Naive B cell (primary cell): ENCODE measurements at regions not wholly inside any gene's neighbourhood (a gene's known extent, or its start where the extent isn't known, plus 50 kb on each side); places are given as distances from the start of the nearest gene placed in this dataset.

Experiments
- ATAC-seq, 2 donors: fragments of 150-1000 bp; cut with Tn5 transposase; 2 replicates each; pipeline ENCODE4 v1.10.0; 2021; ENCODE audit warnings: low read depth in 2 of 2, mild to moderate bottlenecking in 2 of 2, moderate library complexity in 2 of 2
- DNase-seq: peaks from one replicate; pipeline ENCODE4 v3.0.0; 2022
- H3K27ac Mint-ChIP-seq, 6 donors: one replicate each; pipeline ENCODE4 v1.8.0; 2020 to 2022; ENCODE audit warnings: mild to moderate bottlenecking in 6 of 6, mixed read lengths in 6 of 6, moderate library complexity in 5 of 6, inconsistent platforms in 2 of 6
- H3K27me3 Mint-ChIP-seq, 3 donors: one replicate each; pipeline ENCODE4 v1.8.0; 2021 to 2022; ENCODE audit warnings: mixed read lengths in 3 of 3, mild to moderate bottlenecking in 1 of 3
- H3K36me3 Mint-ChIP-seq, 2 donors: one replicate each; pipeline ENCODE4 v1.8.0; 2020 to 2022; ENCODE audit warnings: mixed read lengths in 2 of 2, inconsistent platforms in 1 of 2, mild to moderate bottlenecking in 1 of 2
- H3K4me1 Mint-ChIP-seq, 3 donors: one replicate each; pipeline ENCODE4 v1.8.0; 2020 to 2022; ENCODE audit warnings: mixed read lengths in 3 of 3, inconsistent platforms in 1 of 3, mild to moderate bottlenecking in 1 of 3, moderate library complexity in 1 of 3
- H3K4me3 Mint-ChIP-seq, 8 donors: one replicate each; pipeline ENCODE4 v1.8.0; 2020 to 2022; ENCODE audit warnings: mild to moderate bottlenecking in 8 of 8, mixed read lengths in 8 of 8, moderate library complexity in 8 of 8, inconsistent platforms in 2 of 8
- H3K9me3 Mint-ChIP-seq, 7 donors: one replicate each; pipeline ENCODE4 v1.8.0; 2020 to 2022; ENCODE audit warnings: mixed read lengths in 7 of 7, mild to moderate bottlenecking in 5 of 7, inconsistent platforms in 2 of 7, moderate library complexity in 1 of 7

DNA sequence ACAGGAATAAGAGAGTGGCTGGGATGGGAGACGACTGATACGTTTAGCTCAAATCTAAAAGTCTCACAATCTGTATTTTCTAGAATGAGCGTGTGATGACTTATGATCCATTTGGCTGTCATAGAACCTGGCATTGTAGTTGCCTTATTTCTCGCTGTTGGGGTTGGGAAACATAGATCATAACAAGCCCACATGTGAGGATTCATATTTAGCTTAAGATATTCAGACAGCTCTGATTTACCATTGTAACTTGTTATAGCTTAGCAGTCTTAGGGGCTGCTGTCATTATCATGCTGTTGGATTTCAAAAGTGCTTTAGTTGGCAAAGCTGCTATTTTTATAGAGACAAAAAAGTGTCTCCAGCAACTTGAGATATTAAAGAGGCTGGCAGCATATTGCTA is 871.3 kb downstream of the ZPLD1 start:
- H3K27me3 Mint-ChIP-seq = no peaks in the 10 kb centered on the region
- no peak overlapping the region for H3K4me3 Mint-ChIP-seq
- no peaks in the 10 kb centered on the region for H3K36me3 Mint-ChIP-seq
- H3K27ac Mint-ChIP-seq = no peak overlapping the region
- H3K4me1 Mint-ChIP-seq = no peaks in the 10 kb centered on the region
- ATAC-seq = no peak
- H3K9me3 Mint-ChIP-seq = peaks cover 0 to 7% (median 0%) of the 10 kb centered on the region in 7 donors
- no peak for DNase-seq

DNA sequence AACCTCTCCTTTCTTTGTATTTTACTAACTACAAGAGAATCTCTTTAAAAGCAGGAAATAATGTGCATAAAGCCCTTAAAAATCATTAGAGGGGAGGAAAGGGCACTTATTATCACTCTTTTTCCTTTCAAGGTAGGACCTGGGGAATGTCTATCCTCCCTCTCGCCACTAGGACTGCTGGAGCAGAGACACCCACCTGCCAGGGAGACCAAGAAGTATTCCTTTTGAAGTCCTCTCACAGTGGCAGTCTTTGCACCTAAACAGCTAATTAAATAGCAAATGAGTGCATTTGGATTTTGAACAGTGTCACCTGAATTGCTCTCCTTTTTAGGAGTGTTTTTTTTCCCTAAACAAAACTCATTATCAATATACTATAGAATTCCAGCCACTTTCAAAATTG is 874.1 kb downstream of the ZPLD1 start:
- H3K36me3 Mint-ChIP-seq = no peaks in the 10 kb centered on the region
- H3K9me3 Mint-ChIP-seq = no peaks in the 10 kb centered on the region
- H3K4me3 Mint-ChIP-seq = no peak overlapping the region
- no peak overlapping the region for H3K27ac Mint-ChIP-seq
- ATAC-seq (no peak), DNase-seq (no peak)
- H3K27me3 Mint-ChIP-seq = no peaks in the 10 kb centered on the region
- H3K4me1 Mint-ChIP-seq = no peaks in the 10 kb centered on the region

DNA sequence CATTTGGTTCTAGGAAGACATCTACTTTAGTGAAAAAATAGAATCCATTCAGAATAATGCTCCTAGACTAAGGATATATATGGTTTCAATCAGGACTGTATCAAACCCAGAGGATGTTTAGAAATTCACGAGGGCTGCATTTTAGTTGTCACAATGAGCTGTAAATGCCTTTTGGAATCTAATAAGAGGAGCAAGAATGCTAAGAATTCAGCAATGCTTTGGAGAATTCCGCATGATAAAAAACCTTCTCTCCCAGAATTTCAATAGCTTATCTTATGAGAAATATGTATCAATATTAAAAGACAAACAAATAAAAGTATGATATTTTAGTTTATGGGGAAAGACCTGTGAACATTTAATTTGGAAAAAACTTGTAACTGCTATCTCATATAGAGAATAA is 885.1 kb downstream of the ZPLD1 start:
- H3K36me3 Mint-ChIP-seq = no peaks in the 10 kb centered on the region

DNA sequence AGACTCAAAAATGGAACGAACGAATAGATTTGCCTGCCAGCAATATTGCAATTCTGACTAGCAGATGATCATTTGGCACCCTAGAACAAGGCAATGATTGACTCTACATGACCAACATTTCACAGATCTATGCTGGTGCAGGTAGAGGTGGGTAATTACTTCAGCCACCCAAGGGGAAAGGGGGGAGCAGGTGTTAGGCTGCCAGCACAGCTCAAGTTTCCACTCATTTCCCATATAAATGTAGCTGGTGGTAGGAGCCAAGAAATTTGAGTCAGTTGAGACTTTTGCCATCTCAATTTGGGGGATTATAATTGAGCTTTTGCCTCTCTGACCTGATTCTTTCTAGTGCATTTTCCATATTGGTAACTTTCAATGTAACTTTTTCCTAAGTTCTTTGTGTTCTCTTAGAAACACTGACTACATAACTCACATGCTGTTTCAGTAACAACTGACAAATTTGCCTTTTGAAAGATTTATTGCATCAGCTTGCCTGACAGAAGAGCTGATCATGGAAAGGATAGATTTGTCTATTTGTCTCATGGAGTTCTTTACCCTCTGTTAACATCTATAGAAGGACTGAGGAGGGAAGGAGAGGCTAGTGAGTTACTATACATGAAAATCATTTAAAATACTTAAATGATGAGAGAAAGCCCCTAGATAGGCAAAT is 902.5 kb downstream of the ZPLD1 start:
- Mint-ChIP-seq H3K4me3 (no peak overlapping the region), H3K27ac (no peak overlapping the region), H3K27me3 (no peaks in the 10 kb centered on the region), H3K36me3 (no peaks in the 10 kb centered on the region), H3K4me1 (no peaks in the 10 kb centered on the region), H3K9me3 (peaks cover 0 to 4% (median 0%) of the 10 kb centered on the region in 7 donors)
- DNase-seq (no peak), ATAC-seq (no peak)

More for the DNA sequence above, 885.1 kb downstream of the ZPLD1 start:
- Mint-ChIP-seq H3K4me3 (no peak overlapping the region), H3K4me1 (no peaks in the 10 kb centered on the region), H3K27me3 (no peaks in the 10 kb centered on the region), H3K27ac (no peak overlapping the region), H3K9me3 (peaks cover 0 to 18% (median 0%) of the 10 kb centered on the region in 7 donors)
- ATAC-seq (no peak), DNase-seq (no peak)

DNA sequence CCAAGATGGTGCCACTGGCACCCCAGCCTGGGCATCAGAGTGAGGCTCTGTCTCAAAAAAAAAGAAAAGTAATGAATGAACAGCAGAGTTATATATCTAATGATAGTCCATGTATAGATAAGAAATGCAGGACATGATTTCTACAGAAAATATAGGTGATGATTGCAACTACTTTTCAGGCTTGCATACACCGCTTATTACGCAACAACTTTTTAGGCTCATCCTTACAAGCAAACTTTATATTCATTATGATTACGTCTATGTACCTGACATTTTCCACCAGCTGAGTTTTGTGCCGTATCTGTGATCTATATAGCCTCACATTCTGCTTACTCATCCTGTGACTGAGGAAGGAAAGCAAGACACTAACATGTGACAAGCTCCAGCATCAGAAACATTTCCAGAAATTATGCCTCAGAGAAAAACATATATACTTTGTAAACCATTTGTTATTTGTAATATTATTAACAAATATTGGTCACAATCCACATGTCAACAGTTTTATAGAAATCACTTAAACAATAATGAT is 906.3 kb downstream of the ZPLD1 start:
- Mint-ChIP-seq H3K27me3 (no peaks in the 10 kb centered on the region), H3K27ac (no peak overlapping the region), H3K36me3 (no peaks in the 10 kb centered on the region), H3K9me3 (no peaks in the 10 kb centered on the region), H3K4me3 (no peak overlapping the region), H3K4me1 (no peaks in the 10 kb centered on the region)
- DNase-seq (no peak), ATAC-seq (no peak)

DNA sequence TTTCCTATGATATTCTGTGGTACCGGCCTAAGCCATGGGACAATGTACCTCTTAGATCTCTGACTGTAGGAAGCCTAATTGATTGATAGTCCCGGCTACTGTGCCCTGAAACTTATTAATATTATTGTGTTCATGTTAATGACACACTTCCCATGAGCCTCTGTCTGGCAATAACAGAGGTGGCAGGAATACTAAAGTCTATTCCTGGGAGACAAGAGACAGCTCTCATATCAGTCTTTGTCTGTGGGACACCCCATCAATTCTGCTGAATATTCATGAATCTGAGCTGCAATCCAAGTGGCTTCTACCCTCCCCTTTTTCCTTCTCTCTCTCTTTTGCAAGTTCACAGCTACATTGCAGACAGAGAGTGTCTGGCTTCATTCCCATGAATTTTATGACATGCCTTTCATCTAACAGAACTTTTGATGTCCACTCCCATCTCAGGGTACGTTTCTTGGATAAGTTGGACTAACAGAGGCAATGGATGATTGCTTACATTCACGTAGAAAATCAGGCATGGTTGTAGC is 907.5 kb downstream of the ZPLD1 start:
- ATAC-seq (no peak), DNase-seq (no peak)
- Mint-ChIP-seq H3K36me3 (no peaks in the 10 kb centered on the region), H3K4me1 (no peaks in the 10 kb centered on the region), H3K27ac (no peak overlapping the region), H3K27me3 (no peaks in the 10 kb centered on the region), H3K9me3 (no peaks in the 10 kb centered on the region), H3K4me3 (no peak overlapping the region)

DNA sequence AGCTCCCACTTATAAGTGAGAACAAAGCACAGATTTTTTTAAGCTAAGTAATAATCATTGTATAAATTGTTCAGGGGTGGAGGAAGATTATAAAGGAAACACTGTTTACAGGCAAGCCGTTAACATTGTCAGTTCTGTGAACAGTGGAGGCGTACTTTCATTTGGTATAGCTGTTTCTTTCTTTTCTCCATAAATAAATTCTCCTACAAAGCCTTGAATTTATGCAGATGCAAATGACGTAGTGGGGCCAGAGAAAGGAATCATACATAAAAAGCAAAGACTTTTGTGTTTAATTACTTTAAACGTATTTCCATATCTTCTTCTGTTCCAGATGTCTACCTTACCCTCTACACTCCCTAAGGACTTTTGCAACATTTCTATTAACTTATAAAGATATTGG is 914.9 kb downstream of the ZPLD1 start:
- ATAC-seq = no peak
- Mint-ChIP-seq H3K4me3 (no peak overlapping the region), H3K27me3 (no peaks in the 10 kb centered on the region)

DNA sequence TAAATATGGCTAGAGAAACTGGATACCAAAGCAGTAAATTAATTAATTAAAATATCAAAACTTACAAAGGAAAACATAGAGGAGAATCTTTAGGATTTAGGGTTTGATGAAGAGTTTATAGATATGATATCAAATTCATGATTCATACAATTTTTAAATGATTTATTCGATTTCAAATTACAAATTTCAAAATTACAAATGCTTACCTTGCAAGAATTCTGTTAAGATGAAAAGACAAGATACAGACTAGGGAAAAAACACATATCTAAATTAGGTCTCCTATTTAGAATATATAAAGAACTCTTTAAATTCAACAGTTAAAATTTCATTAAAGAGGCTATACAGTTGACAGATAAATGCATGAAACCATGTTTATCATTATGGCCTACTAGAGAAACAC is 930.7 kb downstream of the ZPLD1 start:
- DNase-seq (no peak), ATAC-seq (no peak)
- Mint-ChIP-seq H3K36me3 (no peaks in the 10 kb centered on the region), H3K27me3 (no peaks in the 10 kb centered on the region), H3K4me1 (no peaks in the 10 kb centered on the region), H3K4me3 (no peak overlapping the region), H3K9me3 (peaks cover 0 to 8% (median 2%) of the 10 kb centered on the region in 7 donors), H3K27ac (no peak overlapping the region)

More for the DNA sequence above, 914.9 kb downstream of the ZPLD1 start:
- H3K36me3 Mint-ChIP-seq = no peaks in the 10 kb centered on the region
- no peak overlapping the region for H3K27ac Mint-ChIP-seq
- DNase-seq = no peak
- no peaks in the 10 kb centered on the region for H3K4me1 Mint-ChIP-seq
- no peaks in the 10 kb centered on the region for H3K9me3 Mint-ChIP-seq

DNA sequence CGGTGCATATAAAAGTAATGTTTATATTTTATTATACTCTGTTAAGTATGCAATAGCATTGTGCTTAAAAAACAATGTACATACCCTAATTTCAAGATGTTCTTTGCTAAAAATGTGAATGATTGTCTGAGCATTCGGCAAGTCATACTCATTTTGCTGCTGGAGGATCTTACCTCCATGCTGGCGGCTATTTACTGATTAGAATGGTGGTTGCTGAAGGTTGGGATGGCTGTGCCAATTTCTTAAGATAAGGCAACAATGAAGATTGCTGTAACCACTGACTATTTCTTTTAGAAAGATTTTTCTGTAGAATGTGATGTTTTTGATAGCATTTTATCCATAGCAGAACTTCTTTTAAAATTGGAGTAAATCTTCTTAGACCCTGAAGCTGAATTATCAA is 932.7 kb downstream of the ZPLD1 start:
- no peak for ATAC-seq
- Mint-ChIP-seq H3K27ac (no peak overlapping the region), H3K27me3 (no peaks in the 10 kb centered on the region), H3K9me3 (peaks cover 0 to 9% (median 2%) of the 10 kb centered on the region in 7 donors), H3K4me3 (no peak overlapping the region), H3K4me1 (no peaks in the 10 kb centered on the region), H3K36me3 (no peaks in the 10 kb centered on the region)
- no peak for DNase-seq

DNA sequence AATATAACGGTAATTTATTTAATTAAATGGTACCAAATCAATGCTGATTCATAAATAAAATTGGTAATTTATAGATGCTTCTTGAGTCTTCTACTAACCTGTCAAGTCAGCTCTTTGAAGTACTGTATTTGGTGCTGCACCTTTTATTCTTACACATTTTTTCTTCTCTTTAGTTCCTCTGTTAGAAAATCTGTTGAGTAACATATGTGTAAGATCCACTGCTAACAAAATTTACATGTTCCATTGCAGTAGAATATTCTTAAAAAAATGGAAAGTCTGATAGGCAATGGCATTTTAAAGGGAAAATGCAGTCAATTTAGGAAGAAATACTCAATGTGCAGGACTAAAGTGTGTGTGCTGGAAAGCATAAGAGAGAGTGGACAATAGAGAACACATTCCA is 936.6 kb downstream of the ZPLD1 start:
- Mint-ChIP-seq H3K4me3 (no peak overlapping the region), H3K27ac (no peak overlapping the region), H3K9me3 (peaks cover 0 to 9% (median 3%) of the 10 kb centered on the region in 7 donors), H3K36me3 (no peaks in the 10 kb centered on the region), H3K27me3 (no peaks in the 10 kb centered on the region), H3K4me1 (no peaks in the 10 kb centered on the region)
- DNase-seq (no peak), ATAC-seq (no peak)

DNA sequence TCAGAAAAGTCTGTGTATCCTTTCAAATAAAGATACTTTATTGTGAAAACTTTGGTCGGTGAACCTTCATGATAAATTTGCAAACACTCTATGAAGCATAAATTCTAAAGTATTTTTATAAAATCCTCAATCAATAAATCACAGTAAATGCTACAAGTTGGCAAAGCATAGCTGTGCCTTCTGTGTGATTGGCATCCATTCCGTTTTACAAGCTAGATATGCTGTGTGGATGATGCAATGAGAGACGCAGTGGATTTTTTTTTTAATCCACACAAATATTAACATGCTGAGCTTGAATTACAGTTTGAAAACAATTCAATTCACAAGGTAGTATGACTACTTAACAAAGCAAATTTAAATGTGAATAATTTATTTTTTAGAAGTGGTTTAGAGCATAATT is 937.2 kb downstream of the ZPLD1 start:
- Mint-ChIP-seq H3K4me3 (no peak overlapping the region), H3K9me3 (peaks cover 0 to 9% (median 3%) of the 10 kb centered on the region in 7 donors), H3K27me3 (no peaks in the 10 kb centered on the region), H3K36me3 (no peaks in the 10 kb centered on the region), H3K4me1 (no peaks in the 10 kb centered on the region), H3K27ac (no peak overlapping the region)
- DNase-seq (no peak), ATAC-seq (no peak)

DNA sequence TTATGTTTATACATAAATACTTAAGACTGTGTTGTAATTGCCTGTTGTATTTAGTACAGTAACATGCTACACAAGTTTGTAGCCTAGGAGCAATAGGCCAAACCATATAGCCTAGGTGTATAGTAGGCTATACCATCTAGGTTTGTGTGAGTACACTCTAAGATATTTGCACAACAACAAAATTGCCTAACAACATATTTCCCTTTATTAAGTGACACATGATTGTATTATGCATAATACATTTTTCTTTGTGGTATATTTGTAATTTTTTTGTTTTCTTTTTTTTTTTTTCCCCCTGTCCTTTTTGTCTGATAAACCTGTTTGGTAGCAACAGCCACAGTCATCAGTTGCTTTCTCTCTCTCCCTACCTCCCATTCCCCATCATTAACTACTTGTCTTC is 945.6 kb downstream of the ZPLD1 start:
- Mint-ChIP-seq H3K27me3 (no peaks in the 10 kb centered on the region), H3K36me3 (no peaks in the 10 kb centered on the region), H3K4me3 (no peak overlapping the region), H3K9me3 (no peaks in the 10 kb centered on the region), H3K27ac (no peak overlapping the region), H3K4me1 (no peaks in the 10 kb centered on the region)
- no peak for DNase-seq
- no peak for ATAC-seq

DNA sequence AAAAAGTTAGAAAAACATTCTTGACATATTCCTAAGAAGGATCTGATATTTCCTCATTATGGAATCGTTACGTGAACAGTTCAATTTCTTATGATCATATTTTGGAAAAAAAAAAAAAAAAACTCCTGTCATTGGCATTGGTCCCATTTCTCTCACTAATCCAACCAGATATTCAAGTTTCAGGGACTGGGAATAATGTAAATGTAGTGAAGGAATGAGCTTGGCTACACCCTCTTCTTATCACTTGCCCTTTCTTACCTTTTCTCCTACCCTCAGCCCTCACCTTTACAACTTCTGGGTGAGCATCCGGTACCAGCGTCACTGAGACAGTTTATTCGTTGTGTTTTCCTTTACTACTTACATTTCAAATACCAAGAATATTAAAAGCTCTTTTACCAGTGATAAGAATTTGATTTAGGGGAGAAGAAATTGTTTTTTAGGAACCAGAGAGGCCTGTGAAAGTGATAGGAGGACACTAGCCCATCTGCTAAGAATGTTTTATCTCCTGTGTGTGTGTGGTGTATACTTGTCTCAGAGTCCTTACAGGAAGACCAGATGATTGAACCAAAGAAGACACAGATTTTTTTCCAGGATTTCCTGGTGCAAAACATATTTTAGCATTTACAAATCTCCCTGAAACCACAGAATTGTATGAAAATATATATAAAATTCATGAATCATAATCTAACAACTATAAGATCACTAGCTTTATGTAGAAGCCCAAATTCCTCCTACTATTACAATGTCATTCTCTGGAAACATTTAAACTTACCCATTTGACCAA is 946.7 kb downstream of the ZPLD1 start:
- Mint-ChIP-seq H3K36me3 (no peaks in the 10 kb centered on the region), H3K4me3 (no peak overlapping the region)

More for the DNA sequence above, 946.7 kb downstream of the ZPLD1 start:
- H3K27ac Mint-ChIP-seq = no peak overlapping the region
- ATAC-seq (no peak), DNase-seq (no peak)
- H3K4me1 Mint-ChIP-seq = no peaks in the 10 kb centered on the region
- no peaks in the 10 kb centered on the region for H3K27me3 Mint-ChIP-seq
- H3K9me3 Mint-ChIP-seq = no peaks in the 10 kb centered on the region
